SJCRH30 (cell line): ENCODE measurements at regions not wholly inside any gene's neighbourhood (a gene's known extent, or its start where the extent isn't known, plus 50 kb on each side); places are given as distances from the start of the nearest gene placed in this dataset.

Experiments
- DNase-seq, 2 experiments: peaks; one replicate each; pipeline ENCODE4 v3.0.0-alpha.2; 2015 to 2020
- H3K27ac ChIP-seq: fragments of 250-450 bp; sonication (Bioruptor Pico); 2 replicates; pipeline ENCODE4 v1.5.1; 2020; ENCODE audit warnings: mild to moderate bottlenecking, moderate library complexity
- H3K27me3 ChIP-seq: fragments of 250-450 bp; sonication (Bioruptor Pico); 2 replicates; pipeline ENCODE4 v1.5.1; 2020; ENCODE audit warnings: mild to moderate bottlenecking, moderate library complexity
- H3K36me3 ChIP-seq: fragments of 250-450 bp; sonication (Bioruptor Pico); 2 replicates; pipeline ENCODE4 v1.5.1; 2020; ENCODE audit warnings: mild to moderate bottlenecking, moderate library complexity
- H3K4me1 ChIP-seq: fragments of 250-450 bp; sonication (Bioruptor Pico); 2 replicates; pipeline ENCODE4 v1.5.1; 2020; ENCODE audit warnings: mild to moderate bottlenecking, moderate library complexity
- H3K4me3 ChIP-seq: fragments of 250-450 bp; sonication (Bioruptor Pico); 2 replicates; pipeline ENCODE4 v1.5.1; 2020; ENCODE audit warnings: mild to moderate bottlenecking, moderate library complexity
- H3K9me3 ChIP-seq: fragments of 250-450 bp; sonication (Bioruptor Pico); replicated peaks from 2 replicates; pipeline ENCODE4 v1.5.1; 2020; ENCODE audit warnings: mild to moderate bottlenecking, moderate library complexity

DNA sequence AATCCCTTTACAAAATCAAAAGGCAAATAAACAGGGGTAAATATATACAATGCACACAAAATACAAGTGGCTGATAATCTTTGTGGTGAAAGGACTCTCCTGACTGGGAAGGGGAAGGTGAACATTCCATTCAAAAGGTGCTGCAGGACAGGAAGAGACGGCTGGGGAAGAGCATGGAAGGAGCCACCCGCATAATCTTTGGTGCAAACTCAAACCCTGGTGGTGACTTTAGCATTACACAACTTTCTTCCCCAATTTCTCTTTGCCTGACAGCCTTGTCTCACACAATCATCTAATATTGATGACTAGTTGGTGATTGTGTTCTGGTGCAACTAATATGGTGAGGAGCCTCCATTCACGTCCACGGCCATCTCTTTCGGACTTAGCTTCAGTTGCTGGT, 117.0 kb upstream of the EGFR start:
- H3K27ac ChIP-seq = no peak overlapping the region

DNA sequence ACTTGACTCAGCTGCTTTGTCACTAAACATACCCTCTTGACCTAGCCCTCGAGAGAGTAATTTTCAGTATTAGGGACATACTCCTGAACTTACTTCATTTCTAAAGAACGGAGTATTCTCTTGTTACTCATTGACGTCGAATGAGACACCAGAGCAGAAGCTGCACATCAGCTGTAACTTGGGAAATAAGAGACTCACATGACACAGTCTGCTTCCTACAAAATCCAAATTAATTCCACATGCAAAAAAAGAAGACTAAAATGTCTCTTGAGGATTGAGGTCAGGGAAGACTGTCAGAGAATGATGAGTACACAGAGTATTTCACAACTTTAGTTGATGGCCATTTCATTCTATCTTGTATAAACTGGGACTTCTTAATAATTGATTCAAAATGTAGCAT, 114.7 kb upstream of the EGFR start:
- Histone ChIP-seq H3K27ac (no peak overlapping the region), H3K27me3 (peaks cover 5% of the 10 kb centered on the region), H3K36me3 (no peaks in the 10 kb centered on the region), H3K4me1 (no peaks in the 10 kb centered on the region; the same call in 1 of the 2 replicates), H3K4me3 (no peak overlapping the region), H3K9me3 (no peaks in the 10 kb centered on the region)
- DNase-seq = no peak

More for the DNA sequence above, 117.0 kb upstream of the EGFR start:
- Histone ChIP-seq H3K36me3 (no peaks in the 10 kb centered on the region), H3K9me3 (0 out of 2 replicates have a peak, but pooled peaks cover 4% of the 10 kb centered on the region), H3K4me1 (peaks cover 5% of the 10 kb centered on the region; the same call in 1 of the 2 replicates), H3K27me3 (peaks cover 5% of the 10 kb centered on the region), H3K4me3 (no peak overlapping the region)
- DNase-seq = no peak

DNA sequence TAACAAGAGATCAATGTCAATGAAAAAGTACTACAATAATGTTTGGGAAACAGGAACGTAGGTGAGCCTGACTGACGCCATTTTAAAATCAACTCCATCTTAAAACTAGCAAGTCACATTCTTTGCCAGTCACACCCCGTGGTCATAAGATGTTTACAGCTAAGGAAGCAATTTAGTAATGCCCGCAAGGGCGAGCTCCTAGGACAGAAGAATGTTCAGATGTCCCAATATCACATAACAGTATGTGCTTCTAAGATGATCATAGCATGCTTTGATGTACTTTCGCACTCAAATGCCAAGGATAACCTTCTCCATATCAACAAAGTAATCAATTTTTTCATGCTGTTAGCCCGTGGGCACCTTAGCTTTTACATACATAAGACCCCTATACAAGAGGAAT, 113.8 kb upstream of the EGFR start:
- H3K27ac ChIP-seq = no peak overlapping the region
- no peak for DNase-seq

DNA sequence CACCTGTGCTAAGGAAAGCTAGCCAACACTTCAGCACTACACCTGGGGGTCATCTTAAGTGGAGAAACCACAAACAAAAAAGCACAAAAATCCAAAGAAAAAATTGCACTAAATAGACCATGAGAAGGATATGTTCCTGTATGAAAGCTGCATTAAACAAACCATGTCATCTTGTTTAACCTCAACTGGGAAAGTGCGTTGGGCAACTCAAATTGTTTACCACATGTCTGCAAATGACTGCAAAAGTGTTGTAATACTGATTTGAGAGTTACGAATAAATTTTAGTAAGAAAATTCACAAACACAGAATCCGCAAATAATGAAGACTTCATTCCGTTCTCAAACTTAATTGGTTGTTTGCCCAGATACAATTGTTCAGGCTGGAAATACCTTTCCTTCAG, 111.9 kb upstream of the EGFR start:
- H3K4me1 ChIP-seq = no peaks in the 10 kb centered on the region; the same call in 1 of the 2 replicates
- no peak for DNase-seq
- H3K27me3 ChIP-seq = peaks cover 5% of the 10 kb centered on the region
- H3K27ac ChIP-seq = no peak overlapping the region
- no peaks in the 10 kb centered on the region for H3K36me3 ChIP-seq
- H3K9me3 ChIP-seq = no peaks in the 10 kb centered on the region
- no peak overlapping the region for H3K4me3 ChIP-seq

More for the DNA sequence above, 113.8 kb upstream of the EGFR start:
- H3K4me3 ChIP-seq = no peak overlapping the region
- H3K4me1 ChIP-seq = no peaks in the 10 kb centered on the region; the same call in 1 of the 2 replicates
- H3K27me3 ChIP-seq = peaks cover 5% of the 10 kb centered on the region
- no peaks in the 10 kb centered on the region for H3K9me3 ChIP-seq
- no peaks in the 10 kb centered on the region for H3K36me3 ChIP-seq

DNA sequence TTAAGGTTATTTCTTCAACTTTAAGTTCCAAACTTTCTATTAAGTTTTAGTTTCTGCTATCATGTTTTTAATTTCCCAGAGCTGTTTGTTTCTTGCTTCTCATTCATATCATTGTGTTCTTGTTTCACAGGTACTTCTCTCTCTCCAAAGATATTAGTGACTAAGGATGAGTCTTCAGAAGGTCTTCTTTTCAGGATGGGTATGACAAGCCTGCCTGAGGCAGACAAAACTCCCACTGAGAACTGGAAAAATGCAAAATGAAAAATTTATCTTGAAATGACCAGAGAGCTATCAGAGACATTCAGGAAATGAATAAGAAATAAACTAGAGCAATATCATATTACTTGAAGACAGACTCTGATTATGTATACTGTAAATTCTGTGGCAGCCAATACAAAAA, 110.8 kb upstream of the EGFR start:
- no peak overlapping the region for H3K27ac ChIP-seq
- H3K27me3 ChIP-seq = peaks cover 5% of the 10 kb centered on the region
- H3K9me3 ChIP-seq = no peaks in the 10 kb centered on the region
- H3K4me3 ChIP-seq = no peak overlapping the region
- H3K4me1 ChIP-seq = no peaks in the 10 kb centered on the region; the same call in 1 of the 2 replicates
- no peak for DNase-seq
- no peaks in the 10 kb centered on the region for H3K36me3 ChIP-seq

DNA sequence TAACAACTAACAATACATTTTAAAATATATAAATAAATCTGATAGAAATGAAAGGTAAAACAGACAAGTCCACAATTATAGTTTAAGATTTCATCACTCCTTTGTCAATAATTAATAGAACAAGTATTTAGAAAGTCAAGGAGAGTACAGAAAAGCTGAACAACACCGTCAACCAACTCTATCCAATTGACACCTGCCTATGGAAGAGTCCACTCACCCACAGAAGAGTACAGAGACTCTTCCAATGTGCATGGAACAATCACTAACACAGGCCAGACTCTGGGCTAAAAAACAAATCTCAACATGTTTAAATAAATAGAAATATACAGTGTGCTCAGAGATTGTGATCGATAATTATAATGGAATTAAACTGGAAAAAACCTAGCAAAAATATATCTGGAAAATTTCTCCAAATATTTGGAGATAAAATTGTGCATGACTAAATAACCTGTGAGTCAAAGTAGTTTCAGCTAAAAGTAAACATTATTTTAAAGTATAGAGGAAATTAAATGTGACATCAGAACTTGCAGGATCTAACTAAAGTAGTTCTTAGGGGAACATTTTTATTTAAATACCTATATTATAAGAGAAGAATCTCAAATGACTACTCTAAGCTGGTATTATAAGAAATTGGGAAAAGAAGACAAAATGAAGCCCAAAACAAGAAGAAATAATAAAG, 109.9 kb upstream of the EGFR start:
- Histone ChIP-seq H3K4me1 (no peaks in the 10 kb centered on the region; the same call in 1 of the 2 replicates), H3K27me3 (peaks cover 3% of the 10 kb centered on the region), H3K27ac (no peak overlapping the region), H3K4me3 (no peak overlapping the region), H3K36me3 (no peaks in the 10 kb centered on the region), H3K9me3 (no peaks in the 10 kb centered on the region)
- no peak for DNase-seq

DNA sequence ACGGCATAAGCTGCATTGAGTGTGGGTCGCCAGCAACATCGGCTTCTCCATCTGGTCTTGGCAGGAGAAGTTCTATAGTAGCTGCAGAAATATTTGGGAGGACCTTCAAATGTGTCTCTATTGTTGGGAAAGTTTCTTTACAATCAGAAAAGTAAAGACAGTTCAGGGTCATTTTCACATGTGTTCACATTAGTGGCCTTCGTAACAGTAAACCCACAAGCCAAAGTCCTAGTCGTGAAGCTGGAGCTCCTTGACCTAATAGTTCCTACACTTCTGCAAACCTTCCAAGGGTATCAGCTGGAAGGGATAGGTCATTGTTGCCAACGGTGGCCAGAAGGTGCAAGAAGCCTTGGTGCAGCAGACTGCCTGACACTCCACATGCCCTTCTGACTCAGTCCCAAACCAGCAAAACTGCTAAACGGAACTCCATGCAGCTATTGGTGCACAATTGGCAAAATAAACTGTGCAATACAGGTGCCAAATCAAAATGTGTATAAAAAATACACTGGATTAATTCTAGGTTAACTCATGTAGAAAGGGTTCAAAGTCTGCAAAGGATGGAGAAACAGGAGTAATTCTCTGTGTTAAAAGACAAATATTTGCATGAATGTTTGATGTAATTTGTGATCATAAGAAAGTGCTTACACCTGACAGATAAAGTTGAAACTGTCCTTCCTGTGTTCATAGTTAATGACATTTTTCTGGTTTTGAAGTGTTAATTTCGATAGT, 102.8 kb upstream of the EGFR start:
- H3K27ac ChIP-seq = no peak overlapping the region
- no peaks in the 10 kb centered on the region for H3K36me3 ChIP-seq
- no peaks in the 10 kb centered on the region for H3K4me1 ChIP-seq
- H3K4me3 ChIP-seq = no peak overlapping the region
- H3K27me3 ChIP-seq = peaks cover 7% of the 10 kb centered on the region; the same call in 1 of the 2 replicates
- no peak for DNase-seq
- no peaks in the 10 kb centered on the region for H3K9me3 ChIP-seq

DNA sequence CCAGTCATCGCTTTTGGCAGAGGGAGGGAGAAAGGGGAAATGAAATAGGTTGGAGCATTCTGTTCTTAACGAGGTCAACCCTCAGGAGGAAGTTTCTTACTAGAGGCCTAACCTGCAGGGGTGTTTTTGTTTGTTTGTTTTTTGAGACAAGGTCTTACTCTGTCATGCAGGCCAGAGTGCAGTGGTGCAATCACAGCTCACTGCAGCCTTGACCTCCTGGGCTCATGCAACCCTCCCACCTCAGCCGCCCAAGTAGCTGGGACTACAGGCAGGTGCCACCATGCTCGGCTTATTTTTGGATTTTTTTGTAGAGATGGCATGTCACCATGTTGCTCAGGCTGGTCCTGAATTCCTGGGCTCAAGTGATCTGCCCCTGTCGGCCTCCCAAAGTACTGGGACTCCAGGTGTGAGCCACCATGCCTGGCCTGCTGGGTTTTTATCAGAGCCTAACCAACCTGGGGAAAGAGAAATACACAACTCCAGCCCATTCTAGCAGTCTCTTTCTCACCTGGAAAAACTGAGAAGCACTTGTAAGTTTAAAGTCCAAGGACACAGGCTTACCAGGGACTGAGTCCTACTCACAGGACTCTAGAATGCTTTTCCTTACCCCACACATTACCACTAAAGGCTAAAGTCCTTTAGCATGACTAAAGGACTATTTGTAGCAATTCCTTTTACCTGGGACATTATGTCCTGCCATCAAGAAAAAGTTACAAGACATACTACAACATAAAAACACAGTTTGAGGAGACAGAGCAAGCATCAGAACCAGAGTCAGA, 101.0 kb upstream of the EGFR start:
- Histone ChIP-seq H3K4me1 (no peaks in the 10 kb centered on the region), H3K27ac (no peak overlapping the region), H3K27me3 (peaks cover 7% of the 10 kb centered on the region; the same call in 1 of the 2 replicates), H3K9me3 (no peaks in the 10 kb centered on the region), H3K4me3 (no peak overlapping the region), H3K36me3 (no peaks in the 10 kb centered on the region)
- no peak for DNase-seq

DNA sequence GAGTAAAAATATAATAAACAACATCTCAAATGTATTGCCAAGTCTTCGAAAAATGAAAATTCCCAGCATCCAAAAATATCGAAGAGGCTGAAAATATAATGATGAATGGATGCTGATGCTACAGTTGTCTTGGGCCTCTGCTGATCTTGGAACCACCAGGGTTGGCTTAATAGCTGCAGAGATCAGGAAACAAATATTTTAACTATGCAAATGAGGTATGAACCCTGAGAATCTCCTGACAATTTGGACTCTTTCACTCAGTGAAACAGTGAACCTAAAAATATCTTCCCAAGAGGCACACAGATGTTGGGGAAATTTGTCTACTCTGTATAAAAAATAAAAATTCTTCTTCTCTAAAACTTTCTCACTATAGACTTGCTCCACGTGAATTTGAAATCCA, 97.7 kb upstream of the EGFR start:
- DNase-seq = no peak
- Histone ChIP-seq H3K27me3 (peaks cover 7% of the 10 kb centered on the region; the same call in 1 of the 2 replicates), H3K4me1 (no peaks in the 10 kb centered on the region), H3K36me3 (no peaks in the 10 kb centered on the region), H3K27ac (no peak overlapping the region), H3K4me3 (no peak overlapping the region), H3K9me3 (no peaks in the 10 kb centered on the region)

DNA sequence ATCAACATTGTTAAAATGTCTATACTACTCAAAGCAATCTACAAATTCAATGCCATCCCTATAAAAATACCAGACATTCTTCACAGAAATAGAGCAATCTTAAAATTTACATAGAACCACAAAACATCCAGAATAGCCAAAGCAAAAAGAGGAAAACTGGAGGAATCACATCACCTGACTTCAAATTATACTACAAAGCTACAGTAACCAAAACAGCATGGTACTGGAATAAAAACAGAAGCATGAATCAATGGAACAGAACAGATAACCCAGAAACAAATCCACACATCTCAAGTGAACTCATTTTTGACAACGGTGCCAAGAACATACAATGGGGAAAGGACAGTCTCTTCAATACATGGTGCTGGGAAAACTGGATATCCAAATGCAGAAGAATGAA, 87.3 kb upstream of the EGFR start:
- Histone ChIP-seq H3K4me1 (no peaks in the 10 kb centered on the region), H3K36me3 (no peaks in the 10 kb centered on the region), H3K27ac (no peak overlapping the region), H3K9me3 (no peaks in the 10 kb centered on the region; the same call in 1 of the 2 replicates), H3K4me3 (no peak overlapping the region), H3K27me3 (no peaks in the 10 kb centered on the region)
- no peak for DNase-seq

DNA sequence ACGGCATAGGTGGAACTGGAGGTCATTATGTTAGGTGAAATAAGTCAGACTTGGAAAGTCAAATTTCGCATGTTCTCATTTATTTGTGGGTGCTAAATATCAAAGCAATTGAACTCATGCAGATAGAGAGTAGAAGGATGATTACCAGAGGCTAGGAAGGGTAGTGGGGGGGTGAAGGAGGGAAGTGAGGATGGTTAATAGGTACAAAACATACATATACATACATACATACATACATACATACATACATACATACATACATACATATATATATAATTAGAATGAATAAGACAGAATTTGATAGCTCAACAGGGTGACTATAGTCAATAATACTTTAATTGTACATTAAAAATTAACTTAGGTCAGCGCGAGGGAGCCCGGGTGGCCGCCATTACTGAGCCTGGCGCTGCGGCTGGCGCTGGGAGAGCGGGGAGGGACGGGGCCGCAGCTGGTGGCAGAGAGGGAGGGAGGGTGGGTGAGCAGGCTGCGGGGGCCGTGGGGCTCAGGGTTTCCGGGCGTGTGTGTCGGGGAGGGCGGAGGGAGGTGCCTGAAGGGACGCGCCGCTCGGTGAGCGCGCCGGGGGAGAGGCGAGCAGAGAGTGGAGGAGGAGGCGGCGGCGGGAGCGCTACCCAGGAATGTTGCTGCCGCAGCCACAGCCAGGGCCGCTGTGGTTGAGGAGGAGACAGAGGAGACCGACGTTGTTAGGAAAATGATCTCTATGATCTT, 85.8 kb upstream of the EGFR start:
- DNase-seq = peak; percentile 93 to 94
- no peaks in the 10 kb centered on the region for H3K36me3 ChIP-seq
- no peaks in the 10 kb centered on the region for H3K4me1 ChIP-seq
- no peak overlapping the region for H3K27ac ChIP-seq
- no peaks in the 10 kb centered on the region; the same call in 1 of the 2 replicates for H3K9me3 ChIP-seq
- H3K27me3 ChIP-seq = no peaks in the 10 kb centered on the region
- H3K4me3 ChIP-seq = peak overlapping the region; percentile 50

DNA sequence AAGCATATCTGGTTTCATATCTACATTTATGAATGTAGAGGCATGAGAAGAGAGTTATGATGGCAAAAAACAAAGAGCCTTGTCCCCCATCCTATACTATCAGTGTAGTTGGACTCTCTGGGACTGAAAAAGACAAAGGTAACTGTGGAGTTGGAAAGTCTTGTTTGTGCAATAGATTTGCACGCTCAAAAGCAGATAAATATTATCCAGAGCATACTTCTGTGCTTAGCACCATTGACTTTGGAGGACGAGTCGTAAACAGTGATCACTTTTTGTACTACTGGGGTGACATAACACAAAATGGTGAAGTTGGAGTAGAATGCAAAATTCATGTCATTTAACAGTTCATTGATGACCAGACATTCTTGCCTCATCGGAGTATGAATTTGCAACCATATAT, 85.2 kb upstream of the EGFR start:
- Histone ChIP-seq H3K27ac (no peak overlapping the region), H3K27me3 (no peaks in the 10 kb centered on the region), H3K9me3 (no peaks in the 10 kb centered on the region; the same call in 1 of the 2 replicates), H3K36me3 (no peaks in the 10 kb centered on the region), H3K4me3 (peak overlapping the region; percentile 50), H3K4me1 (no peaks in the 10 kb centered on the region)
- no peak for DNase-seq

DNA sequence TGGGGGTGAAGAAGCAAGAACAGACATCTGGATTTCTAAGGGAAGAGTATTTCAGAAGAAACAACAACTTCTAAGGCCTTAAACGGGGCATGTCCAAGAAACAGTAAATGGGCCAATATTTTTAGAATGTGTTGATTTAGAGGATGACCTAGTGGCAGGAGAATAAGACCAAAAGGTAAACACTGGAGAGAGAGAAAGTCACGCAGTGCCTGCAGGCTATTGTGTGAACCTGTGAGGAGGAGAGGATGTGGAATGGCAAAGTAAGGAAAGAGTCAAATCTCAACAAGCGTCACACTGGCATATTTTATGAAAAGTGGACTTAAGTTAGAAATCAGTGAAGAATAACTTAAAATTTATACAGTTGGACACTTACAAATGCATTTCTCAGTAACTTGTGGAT, 78.1 kb upstream of the EGFR start:
- no peak for DNase-seq
- Histone ChIP-seq H3K4me3 (no peak overlapping the region), H3K9me3 (0 out of 2 replicates have a peak, but pooled peaks cover 3% of the 10 kb centered on the region), H3K36me3 (no peaks in the 10 kb centered on the region), H3K27me3 (no peaks in the 10 kb centered on the region), H3K4me1 (peaks cover 5% of the 10 kb centered on the region; the same call in 1 of the 2 replicates), H3K27ac (no peak overlapping the region)

DNA sequence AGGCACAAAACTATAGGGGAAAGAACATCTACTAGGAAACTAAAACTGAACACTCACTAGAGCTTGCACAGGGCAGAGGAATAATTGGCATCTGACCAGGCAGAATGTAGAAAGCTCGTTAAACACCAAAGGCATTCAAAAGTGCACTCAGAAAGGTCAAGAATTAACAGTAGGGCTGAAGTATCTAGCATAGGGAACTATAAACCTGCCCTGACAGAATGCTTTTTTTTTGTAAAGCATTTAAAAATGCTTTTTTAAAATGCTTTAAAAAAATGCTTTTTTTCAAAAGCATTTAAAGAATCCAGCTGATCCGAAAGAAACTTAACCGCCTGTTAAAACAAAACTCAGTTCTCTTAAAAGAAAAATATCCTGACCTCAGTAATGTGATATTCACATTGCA, 74.6 kb upstream of the EGFR start:
- H3K4me1 ChIP-seq = peaks cover 5% of the 10 kb centered on the region; the same call in 1 of the 2 replicates
- H3K36me3 ChIP-seq = no peaks in the 10 kb centered on the region
- DNase-seq = peak in 1 of 2 experiments; percentile 30
- H3K27me3 ChIP-seq = no peaks in the 10 kb centered on the region
- H3K9me3 ChIP-seq = peaks cover 3% of the 10 kb centered on the region; the same call in 1 of the 2 replicates
- no peak overlapping the region for H3K4me3 ChIP-seq
- no peak overlapping the region for H3K27ac ChIP-seq
